ENCODE measurements at regions not wholly inside any gene's neighbourhood (a gene's known extent, or its start where the extent isn't known, plus 50 kb on each side); places are given as distances from the start of the nearest gene placed in this dataset.

DNA sequence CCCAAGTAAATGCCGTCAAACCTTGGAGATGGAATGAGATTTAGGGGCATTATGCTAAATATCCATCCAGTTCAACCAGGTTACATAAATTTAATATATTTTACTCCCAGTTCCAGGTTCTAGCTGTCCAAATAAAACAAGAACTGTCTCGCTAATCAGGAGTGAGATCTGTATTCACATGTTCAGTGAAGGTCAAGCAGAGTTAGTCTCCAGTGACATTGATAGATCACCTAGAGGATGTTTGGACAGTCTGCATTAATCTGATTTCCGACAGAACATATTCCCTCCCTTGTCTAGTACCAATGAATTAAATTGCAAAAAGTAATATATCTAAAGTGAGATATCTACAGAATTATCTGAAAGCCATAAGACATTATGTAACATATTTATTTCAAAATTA is 979.4 kb upstream of the CNTNAP5 start:
- DNase-seq (ENCODE audit: low read depth) (no peak), FAIRE-seq (no peak)
- Histone ChIP-seq H3K36me3 (ENCODE audit: control insufficient read depth, insufficient read depth, low read length) (no peaks in the 10 kb centered on the region), H3K4me3 (ENCODE audit: low read depth, low read length) (no peak overlapping the region), H3K27me3 (ENCODE audit: control insufficient read depth, insufficient read depth, low read length) (no peaks in the 10 kb centered on the region)
- TF ChIP-seq, protein P1, sequence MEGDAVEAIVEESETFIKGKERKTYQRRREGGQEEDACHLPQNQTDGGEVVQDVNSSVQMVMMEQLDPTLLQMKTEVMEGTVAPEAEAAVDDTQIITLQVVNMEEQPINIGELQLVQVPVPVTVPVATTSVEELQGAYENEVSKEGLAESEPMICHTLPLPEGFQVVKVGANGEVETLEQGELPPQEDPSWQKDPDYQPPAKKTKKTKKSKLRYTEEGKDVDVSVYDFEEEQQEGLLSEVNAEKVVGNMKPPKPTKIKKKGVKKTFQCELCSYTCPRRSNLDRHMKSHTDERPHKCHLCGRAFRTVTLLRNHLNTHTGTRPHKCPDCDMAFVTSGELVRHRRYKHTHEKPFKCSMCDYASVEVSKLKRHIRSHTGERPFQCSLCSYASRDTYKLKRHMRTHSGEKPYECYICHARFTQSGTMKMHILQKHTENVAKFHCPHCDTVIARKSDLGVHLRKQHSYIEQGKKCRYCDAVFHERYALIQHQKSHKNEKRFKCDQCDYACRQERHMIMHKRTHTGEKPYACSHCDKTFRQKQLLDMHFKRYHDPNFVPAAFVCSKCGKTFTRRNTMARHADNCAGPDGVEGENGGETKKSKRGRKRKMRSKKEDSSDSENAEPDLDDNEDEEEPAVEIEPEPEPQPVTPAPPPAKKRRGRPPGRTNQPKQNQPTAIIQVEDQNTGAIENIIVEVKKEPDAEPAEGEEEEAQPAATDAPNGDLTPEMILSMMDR (IDR thresholded peaks at IDR 0.05; ENCODE audit: insufficient read depth, low read length, severe bottlenecking) = no peak

DNA sequence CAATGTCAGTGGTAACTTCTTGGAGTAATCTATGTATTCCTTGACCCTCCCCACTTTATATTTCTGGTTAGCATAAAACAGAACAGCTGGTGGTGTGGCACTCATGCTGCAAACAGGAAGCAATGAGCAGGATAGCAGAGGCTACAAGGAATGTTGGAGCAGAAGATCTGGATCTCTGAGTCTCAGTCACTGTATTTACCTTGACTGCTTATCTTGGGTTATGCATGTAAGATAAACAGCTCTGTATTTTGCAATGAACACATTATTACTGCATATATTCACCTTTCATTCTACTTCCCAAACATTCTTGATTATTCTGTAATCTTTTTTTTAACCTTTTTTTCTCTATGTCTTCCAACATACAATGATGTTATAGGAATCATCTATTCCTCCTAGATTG is 977.9 kb upstream of the CNTNAP5 start:
- TF ChIP-seq, protein P1 (IDR thresholded peaks at IDR 0.05; ENCODE audit: insufficient read depth, low read length, severe bottlenecking) = no peak
- H3K27me3 ChIP-seq (ENCODE audit: control insufficient read depth, insufficient read depth, low read length) = no peaks in the 10 kb centered on the region
- no peak for DNase-seq (ENCODE audit: low read depth)
- H3K36me3 ChIP-seq (ENCODE audit: control insufficient read depth, insufficient read depth, low read length) = no peaks in the 10 kb centered on the region
- H3K4me3 ChIP-seq (ENCODE audit: low read depth, low read length) = no peak overlapping the region
- FAIRE-seq = no peak

DNA sequence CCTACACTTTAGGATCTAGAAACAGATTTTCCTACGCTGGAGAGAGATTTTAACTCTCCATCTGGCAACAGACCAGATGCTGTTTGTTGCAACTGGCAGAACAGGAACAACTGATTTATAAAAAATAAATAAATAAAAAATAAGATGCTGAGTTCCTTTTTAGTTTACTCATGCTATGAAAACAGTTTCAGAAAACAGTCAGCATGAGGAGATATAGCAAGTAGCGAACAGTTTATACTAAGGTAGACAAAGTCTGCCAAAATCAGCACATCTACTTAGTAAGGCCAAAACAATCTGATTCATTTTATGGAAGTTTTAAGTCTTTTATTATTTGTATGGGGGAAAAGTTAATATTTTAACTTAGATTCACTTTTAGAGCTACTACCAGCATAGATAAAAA is 974.0 kb upstream of the CNTNAP5 start:
- Histone ChIP-seq H3K4me3 (ENCODE audit: low read depth, low read length) (no peak overlapping the region), H3K36me3 (ENCODE audit: control insufficient read depth, insufficient read depth, low read length) (no peaks in the 10 kb centered on the region), H3K27me3 (ENCODE audit: control insufficient read depth, insufficient read depth, low read length) (no peaks in the 10 kb centered on the region)
- FAIRE-seq (no peak), DNase-seq (ENCODE audit: low read depth) (no peak)
- TF ChIP-seq, protein P1 (IDR thresholded peaks at IDR 0.05; ENCODE audit: insufficient read depth, low read length, severe bottlenecking) = no peak

DNA sequence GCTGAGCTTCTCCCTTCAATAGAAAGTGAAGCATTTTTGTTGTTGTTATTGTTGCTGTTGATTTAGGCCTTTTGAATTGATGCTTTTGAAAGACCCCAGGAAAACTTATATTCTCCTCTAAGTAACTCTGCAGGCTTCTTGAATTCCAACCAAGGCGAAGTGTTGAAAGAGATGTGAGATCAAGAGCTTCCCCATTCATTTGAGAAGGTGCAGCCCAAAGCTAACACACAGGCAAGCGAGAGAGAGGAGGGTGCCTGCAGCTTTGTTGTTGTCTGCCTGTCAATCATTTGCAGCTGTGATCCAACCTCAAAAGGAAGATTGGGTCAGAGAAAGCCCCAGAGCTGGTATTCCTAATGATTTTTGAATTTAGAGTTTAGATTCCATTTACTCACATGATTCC is 963.6 kb upstream of the CNTNAP5 start:
- H3K27me3 ChIP-seq (ENCODE audit: control insufficient read depth, insufficient read depth, low read length) = no peaks in the 10 kb centered on the region
- H3K4me3 ChIP-seq (ENCODE audit: low read depth, low read length) = no peak overlapping the region
- TF ChIP-seq, protein P1 (IDR thresholded peaks at IDR 0.05; ENCODE audit: insufficient read depth, low read length, severe bottlenecking) = no peak
- FAIRE-seq (no peak), DNase-seq (ENCODE audit: low read depth) (peak; percentile 12)
- H3K36me3 ChIP-seq (ENCODE audit: control insufficient read depth, insufficient read depth, low read length) = no peaks in the 10 kb centered on the region

DNA sequence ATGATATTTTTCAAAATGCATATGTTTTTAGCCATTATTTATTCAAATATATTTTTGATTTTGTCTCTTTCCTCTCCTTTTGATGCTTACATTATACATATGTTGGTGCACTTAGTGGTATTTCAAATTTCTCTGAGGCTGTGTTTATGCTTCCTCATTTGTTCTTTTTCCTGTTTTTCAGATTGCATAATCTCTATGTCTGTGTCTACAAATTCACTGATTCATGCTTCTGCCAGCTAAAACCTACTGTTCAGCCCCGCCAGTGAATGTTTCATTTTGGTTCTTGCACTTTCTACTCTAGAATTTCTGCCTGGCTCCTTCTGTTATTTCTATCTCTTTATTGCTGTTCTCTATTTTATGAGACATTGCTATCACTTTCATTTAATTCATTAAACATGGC is 951.7 kb upstream of the CNTNAP5 start:
- FAIRE-seq (no peak), DNase-seq (ENCODE audit: low read depth) (peak; percentile 23)
- Histone ChIP-seq H3K27me3 (ENCODE audit: control insufficient read depth, insufficient read depth, low read length) (no peaks in the 10 kb centered on the region), H3K36me3 (ENCODE audit: control insufficient read depth, insufficient read depth, low read length) (no peaks in the 10 kb centered on the region), H3K4me3 (ENCODE audit: low read depth, low read length) (no peak overlapping the region)
- TF ChIP-seq, protein P1 (IDR thresholded peaks at IDR 0.05; ENCODE audit: insufficient read depth, low read length, severe bottlenecking) = no peak

DNA sequence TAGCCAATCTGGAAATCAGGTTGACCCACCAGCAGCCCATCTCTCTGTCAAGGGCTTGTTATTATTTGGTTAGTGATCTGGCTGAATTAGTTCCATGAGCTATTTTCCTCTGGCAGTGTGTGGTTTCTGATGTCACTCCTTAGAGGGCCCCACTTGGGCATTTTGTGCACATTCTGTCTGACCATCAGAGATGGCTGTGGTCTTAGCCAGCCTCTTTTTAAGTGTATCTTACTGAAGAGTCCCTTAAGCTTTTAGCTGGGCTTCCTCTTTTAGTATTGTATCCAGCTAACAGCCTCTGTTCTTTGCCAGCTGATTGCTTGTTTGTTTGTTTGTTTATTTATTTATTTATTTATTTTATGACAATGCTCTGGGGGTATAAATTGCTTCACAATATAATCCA is 951.1 kb upstream of the CNTNAP5 start:
- TF ChIP-seq, protein P1 (IDR thresholded peaks at IDR 0.05; ENCODE audit: insufficient read depth, low read length, severe bottlenecking) = no peak
- Histone ChIP-seq H3K4me3 (ENCODE audit: low read depth, low read length) (no peak overlapping the region), H3K27me3 (ENCODE audit: control insufficient read depth, insufficient read depth, low read length) (no peaks in the 10 kb centered on the region), H3K36me3 (ENCODE audit: control insufficient read depth, insufficient read depth, low read length) (no peaks in the 10 kb centered on the region)
- no peak for DNase-seq (ENCODE audit: low read depth)
- no peak for FAIRE-seq

Data from bronchial epithelial cell (primary cell).